ENCODE measurements at regions not wholly inside any gene's neighbourhood (a gene's known extent, or its start where the extent isn't known, plus 50 kb on each side); places are given as distances from the start of the nearest gene placed in this dataset.
"Not testable (repeated sequence)": the region's sequence is repeated elsewhere in the genome, so short reads cannot be mapped to it uniquely, and the experiment has no call there.

- DNase-seq = no peak
Observed at GRCh38 chr7:153012203-153012602, 252.7 kb downstream of the ACTR3B start.

GRCh38 chr7:153017223-153017622 lies 257.7 kb downstream of the ACTR3B start:
- DNase-seq = no peak

- DNase-seq = no peak
Observed at GRCh38 chr7:153021542-153021941, 262.0 kb downstream of the ACTR3B start.

GRCh38 chr7:153022475-153023193 lies 263.1 kb downstream of the ACTR3B start:
- no peak for DNase-seq

GRCh38 chr7:153023194-153023592 lies 263.6 kb downstream of the ACTR3B start:
- DNase-seq = no peak

GRCh38 chr7:153027210-153027609 lies 267.7 kb downstream of the ACTR3B start:
- DNase-seq = no peak

- no peak for DNase-seq
Observed at GRCh38 chr7:153027904-153028303, 268.4 kb downstream of the ACTR3B start.

- no peak for DNase-seq
Observed at GRCh38 chr7:153030976-153031375, 271.4 kb downstream of the ACTR3B start.

- no peak for DNase-seq
Observed at GRCh38 chr7:153034791-153035190, 275.2 kb downstream of the ACTR3B start.

GRCh38 chr7:153036396-153037063 lies 277.0 kb downstream of the ACTR3B start:
- no peak for DNase-seq

- no peak for DNase-seq
Observed at GRCh38 chr7:153043440-153043839, 283.9 kb downstream of the ACTR3B start.

- no peak for DNase-seq
Observed at GRCh38 chr7:153044981-153045380, 285.4 kb downstream of the ACTR3B start.

- DNase-seq = no peak
Observed at GRCh38 chr7:153047079-153047959, 287.8 kb downstream of the ACTR3B start.

- no peak for DNase-seq
Observed at GRCh38 chr7:153052206-153052605, 292.7 kb downstream of the ACTR3B start.

- DNase-seq = no peak
Observed at GRCh38 chr7:153061910-153062528, 302.5 kb downstream of the ACTR3B start.

- no peak for DNase-seq
Observed at GRCh38 chr7:153065051-153065450, 305.5 kb downstream of the ACTR3B start.

- no peak for DNase-seq
Observed at GRCh38 chr7:153066711-153067110, 307.2 kb downstream of the ACTR3B start.

GRCh38 chr7:153070141-153070540 lies 310.6 kb downstream of the ACTR3B start:
- no peak for DNase-seq

- no peak for DNase-seq
Observed at GRCh38 chr7:153072806-153073205, 313.3 kb downstream of the ACTR3B start.

- not testable (repeated sequence) for DNase-seq
Observed at GRCh38 chr7:153076289-153076688, 316.7 kb downstream of the ACTR3B start.

- no peak for DNase-seq
Observed at GRCh38 chr7:153081496-153081895, 321.9 kb downstream of the ACTR3B start.

- DNase-seq = no peak
Observed at GRCh38 chr7:153084278-153084677, 324.7 kb downstream of the ACTR3B start.

GRCh38 chr7:153087498-153087897 lies 327.9 kb downstream of the ACTR3B start:
- DNase-seq = no peak

Measured in stimulated activated CD4-positive, alpha-beta T cell treated with anti-CD3 and anti-CD28 coated beads, Interleukin-2, amount 100 ng/mL, for 48 hours (primary cell).